HFF-Myc (cell line): ENCODE measurements at regions not wholly inside any gene's neighbourhood (a gene's known extent, or its start where the extent isn't known, plus 50 kb on each side); places are given as distances from the start of the nearest gene placed in this dataset.
"Not testable (repeated sequence)": the region's sequence is repeated elsewhere in the genome, so short reads cannot be mapped to it uniquely, and the experiment has no call there.

Experiments
- DNase-seq: peaks from one replicate; pipeline ENCODE4 v3.0.0-alpha.2; 2011; ENCODE audit warnings: low read depth; ENCODE audit errors: extremely low read depth
- H3K4me3 ChIP-seq: replicated peaks from 2 replicates; pipeline ENCODE4 v1.5.1; 2011; ENCODE audit warnings: low read depth, mild to moderate bottlenecking, control low read depth, low read length
- CTCF ChIP-seq: IDR thresholded peaks from 2 replicates; pipeline ENCODE4 v1.5.1; 2012; ENCODE audit warnings: mild to moderate bottlenecking, low read depth, low read length, control low read depth; ENCODE audit errors: missing control alignments

- H3K4me3 ChIP-seq, DNase-seq: not testable (repeated sequence)
These were observed 174.8 kb downstream of the COL12A1 start for GRCh38 chr6:75031102-75031501.

GRCh38 chr6:75029333-75029732 is 176.5 kb downstream of the COL12A1 start:
- TF ChIP-seq CTCF: no peak
- no peak for DNase-seq
- H3K4me3 ChIP-seq: no peak overlapping the region

- TF ChIP-seq CTCF: no peak
- no peak for DNase-seq
- H3K4me3 ChIP-seq: no peak overlapping the region
These were observed 180.5 kb downstream of the COL12A1 start for GRCh38 chr6:75025371-75025770.

GRCh38 chr6:75024828-75025227 is 181.0 kb downstream of the COL12A1 start:
- TF ChIP-seq CTCF: no peak
- DNase-seq: no peak

GRCh38 chr6:75023634-75024033 is 182.2 kb downstream of the COL12A1 start:
- DNase-seq: no peak
- TF ChIP-seq CTCF: no peak

More at GRCh38 chr6:75024828-75025227, 181.0 kb downstream of the COL12A1 start:
- no peak overlapping the region for H3K4me3 ChIP-seq

GRCh38 chr6:75020971-75021370 is 184.9 kb downstream of the COL12A1 start:
- H3K4me3 ChIP-seq: no peak overlapping the region
- no peak for DNase-seq
- TF ChIP-seq CTCF: no peak

More at GRCh38 chr6:75023634-75024033, 182.2 kb downstream of the COL12A1 start:
- H3K4me3 ChIP-seq: no peak overlapping the region

GRCh38 chr6:75020376-75020775 is 185.5 kb downstream of the COL12A1 start:
- no peak for TF ChIP-seq CTCF
- H3K4me3 ChIP-seq: no peak overlapping the region
- no peak for DNase-seq
